ENCODE measurements at regions not wholly inside any gene's neighbourhood (a gene's known extent, or its start where the extent isn't known, plus 50 kb on each side); places are given as distances from the start of the nearest gene placed in this dataset.

DNA sequence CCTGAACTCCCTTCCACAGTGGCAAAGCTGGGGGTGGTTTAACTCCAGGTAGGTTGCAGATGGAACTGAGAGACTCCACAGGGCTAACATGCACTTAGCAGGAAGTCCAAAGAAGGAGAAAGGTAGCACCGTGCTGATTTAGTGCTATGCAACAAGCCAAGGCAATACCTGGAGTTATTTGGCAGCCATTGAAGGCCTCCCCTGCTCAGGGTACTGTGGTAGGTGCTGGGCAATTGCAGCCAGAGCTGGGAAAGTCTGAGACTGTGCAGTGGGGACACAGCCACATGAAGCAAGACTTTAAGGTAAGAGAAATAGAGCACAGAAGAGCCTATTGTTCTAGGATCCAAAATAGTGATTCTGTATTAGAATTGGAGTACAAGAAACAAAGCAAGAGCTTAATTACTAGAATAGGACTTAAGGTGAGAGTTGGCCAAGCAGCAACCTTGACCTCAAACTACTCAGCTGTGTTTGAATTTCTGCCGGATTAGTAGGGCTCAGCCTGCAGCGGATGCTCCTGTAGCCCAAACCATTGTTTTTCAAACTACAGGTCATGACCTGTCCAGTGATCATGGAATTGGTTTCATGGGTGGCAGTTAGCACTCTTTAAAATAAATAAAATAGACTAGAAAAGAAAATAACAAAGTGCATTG is 80.8 kb upstream of the STMND1 start:
- peaks cover 6% of the 10 kb centered on the region for H3K9me3 Mint-ChIP-seq
- no peak for DNase-seq
- H3K27ac Mint-ChIP-seq: no peak overlapping the region
- 76 to 100% methylated on average over 1 to 3 of the region's 3 CpGs for WGBS, 2 experiments (ENCODE audit: insufficient coverage in 1 of 2, insufficient read length in 1 of 2)
- no peak overlapping the region for H3K27ac ChIP-seq (ENCODE audit: low read depth, low read length)
- H3K4me1 Mint-ChIP-seq: no peaks in the 10 kb centered on the region
- no peaks in the 10 kb centered on the region for H3K27me3 Mint-ChIP-seq (ENCODE audit: insufficient read depth)
- H3K36me3 Mint-ChIP-seq (ENCODE audit: low read depth): no peaks in the 10 kb centered on the region
- no peak overlapping the region for H3K4me3 Mint-ChIP-seq
- no peaks in the 10 kb centered on the region for H3K4me1 ChIP-seq (ENCODE audit: control insufficient read depth, insufficient read depth, low read length)
- H3K9ac ChIP-seq (ENCODE audit: extremely low read depth, low read length, poor library complexity, severe bottlenecking): no peak overlapping the region
- no peaks in the 10 kb centered on the region for H3K27me3 ChIP-seq (ENCODE audit: control insufficient read depth, insufficient read depth, low read length, poor library complexity, severe bottlenecking)
- no peaks in the 10 kb centered on the region for H3K36me3 ChIP-seq (ENCODE audit: control insufficient read depth, insufficient read depth, low read length)
- no peaks in the 10 kb centered on the region for H3K9me3 ChIP-seq (ENCODE audit: control insufficient read depth, low read length)
- H3K4me3 ChIP-seq (ENCODE audit: low read length): no peak overlapping the region
- TF ChIP-seq, protein P1, sequence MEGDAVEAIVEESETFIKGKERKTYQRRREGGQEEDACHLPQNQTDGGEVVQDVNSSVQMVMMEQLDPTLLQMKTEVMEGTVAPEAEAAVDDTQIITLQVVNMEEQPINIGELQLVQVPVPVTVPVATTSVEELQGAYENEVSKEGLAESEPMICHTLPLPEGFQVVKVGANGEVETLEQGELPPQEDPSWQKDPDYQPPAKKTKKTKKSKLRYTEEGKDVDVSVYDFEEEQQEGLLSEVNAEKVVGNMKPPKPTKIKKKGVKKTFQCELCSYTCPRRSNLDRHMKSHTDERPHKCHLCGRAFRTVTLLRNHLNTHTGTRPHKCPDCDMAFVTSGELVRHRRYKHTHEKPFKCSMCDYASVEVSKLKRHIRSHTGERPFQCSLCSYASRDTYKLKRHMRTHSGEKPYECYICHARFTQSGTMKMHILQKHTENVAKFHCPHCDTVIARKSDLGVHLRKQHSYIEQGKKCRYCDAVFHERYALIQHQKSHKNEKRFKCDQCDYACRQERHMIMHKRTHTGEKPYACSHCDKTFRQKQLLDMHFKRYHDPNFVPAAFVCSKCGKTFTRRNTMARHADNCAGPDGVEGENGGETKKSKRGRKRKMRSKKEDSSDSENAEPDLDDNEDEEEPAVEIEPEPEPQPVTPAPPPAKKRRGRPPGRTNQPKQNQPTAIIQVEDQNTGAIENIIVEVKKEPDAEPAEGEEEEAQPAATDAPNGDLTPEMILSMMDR (conservative IDR thresholded peaks at IDR 0.05): no peak

DNA sequence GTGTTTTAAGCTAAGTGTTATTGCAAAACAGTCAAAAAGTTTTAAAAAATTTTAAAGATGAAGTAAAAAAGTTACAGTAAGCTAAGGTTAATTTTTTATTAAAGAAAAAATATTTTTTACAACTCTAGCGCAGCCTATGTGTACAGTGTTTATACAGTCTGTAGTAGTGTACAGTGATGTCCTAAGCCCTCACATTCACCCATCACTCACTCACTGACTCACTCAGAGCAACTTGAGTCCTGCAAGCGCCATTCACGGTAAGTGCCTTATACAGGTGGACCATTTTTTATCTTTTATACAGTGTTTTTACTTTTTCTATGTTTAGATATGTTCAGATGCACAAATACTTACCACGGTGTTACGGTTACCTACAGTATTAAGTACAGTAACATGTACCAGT is 83.4 kb upstream of the STMND1 start:
- Histone ChIP-seq H3K4me1 (ENCODE audit: control insufficient read depth, insufficient read depth, low read length) (no peaks in the 10 kb centered on the region), H3K9ac (ENCODE audit: extremely low read depth, low read length, poor library complexity, severe bottlenecking) (no peak overlapping the region), H3K9me3 (ENCODE audit: control insufficient read depth, low read length) (no peaks in the 10 kb centered on the region), H3K36me3 (ENCODE audit: control insufficient read depth, insufficient read depth, low read length) (no peaks in the 10 kb centered on the region), H3K4me3 (ENCODE audit: low read length) (no peak overlapping the region), H3K27ac (ENCODE audit: low read depth, low read length) (no peak overlapping the region), H3K27me3 (ENCODE audit: control insufficient read depth, insufficient read depth, low read length, poor library complexity, severe bottlenecking) (no peaks in the 10 kb centered on the region)
- DNase-seq: no peak
- Mint-ChIP-seq H3K4me3 (no peak overlapping the region), H3K27ac (no peak overlapping the region), H3K27me3 (ENCODE audit: insufficient read depth) (no peaks in the 10 kb centered on the region), H3K9me3 (peaks cover 6% of the 10 kb centered on the region), H3K4me1 (no peaks in the 10 kb centered on the region), H3K36me3 (ENCODE audit: low read depth) (no peaks in the 10 kb centered on the region)
- TF ChIP-seq, protein P1 (conservative IDR thresholded peaks at IDR 0.05): no peak
- 100% methylated on average over 1 to 5 of the region's 5 CpGs for WGBS, 2 experiments (ENCODE audit: insufficient coverage in 1 of 2, insufficient read length in 1 of 2)

DNA sequence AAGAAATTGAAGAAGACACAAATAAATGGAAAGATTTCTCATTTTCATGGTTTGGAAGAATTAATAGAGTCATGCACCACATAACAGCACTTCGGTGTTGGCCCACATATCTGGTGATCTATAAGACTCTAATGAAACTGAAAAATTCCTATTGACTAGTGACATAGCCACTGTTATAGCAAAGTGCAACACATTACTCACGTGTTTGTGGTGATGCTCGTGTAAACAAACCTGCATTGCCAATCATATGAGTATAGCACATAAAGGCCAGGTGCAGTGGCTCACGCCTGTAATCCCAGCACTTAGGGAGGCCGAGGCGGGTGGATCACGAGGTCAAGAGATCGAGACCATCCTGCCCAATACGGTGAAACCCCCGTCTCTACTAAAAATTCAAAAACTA is 84.4 kb upstream of the STMND1 start:
- DNase-seq: no peak
- TF ChIP-seq, protein P1 (conservative IDR thresholded peaks at IDR 0.05): no peak
- Mint-ChIP-seq H3K27ac (no peak overlapping the region), H3K4me3 (no peak overlapping the region), H3K4me1 (no peaks in the 10 kb centered on the region), H3K27me3 (ENCODE audit: insufficient read depth) (no peaks in the 10 kb centered on the region), H3K9me3 (peaks cover 6% of the 10 kb centered on the region), H3K36me3 (ENCODE audit: low read depth) (no peaks in the 10 kb centered on the region)
- 95 to 96% methylated on average over 10 of the region's 10 CpGs for WGBS, 2 experiments (ENCODE audit: insufficient coverage in 1 of 2, insufficient read length in 1 of 2)
- H3K27ac ChIP-seq (ENCODE audit: low read depth, low read length): no peak overlapping the region
- no peaks in the 10 kb centered on the region for H3K9me3 ChIP-seq (ENCODE audit: control insufficient read depth, low read length)
- H3K4me1 ChIP-seq (ENCODE audit: control insufficient read depth, insufficient read depth, low read length): no peaks in the 10 kb centered on the region
- no peak overlapping the region for H3K9ac ChIP-seq (ENCODE audit: extremely low read depth, low read length, poor library complexity, severe bottlenecking)
- H3K4me3 ChIP-seq (ENCODE audit: low read length): no peak overlapping the region
- H3K27me3 ChIP-seq (ENCODE audit: control insufficient read depth, insufficient read depth, low read length, poor library complexity, severe bottlenecking): no peaks in the 10 kb centered on the region
- no peaks in the 10 kb centered on the region for H3K36me3 ChIP-seq (ENCODE audit: control insufficient read depth, insufficient read depth, low read length)
